Coronary artery (tissue), 2 donors: ENCODE measurements at regions not wholly inside any gene's neighbourhood (a gene's known extent, or its start where the extent isn't known, plus 50 kb on each side); places are given as distances from the start of the nearest gene placed in this dataset.

Source experiments
- DNase-seq: peaks from one replicate; pipeline ENCODE4 v3.0.0-alpha.2; 2017; ENCODE audit warnings: low spot score
- H3K27ac ChIP-seq, 2 donors: fragments of 200-600 bp; sonication (generic); one replicate each; pipeline ENCODE4 v1.5.1; 2016 to 2019
- H3K4me3 ChIP-seq: fragments of 200-600 bp; sonication (generic); 2 replicates; pipeline ENCODE4 v1.5.1; 2016; ENCODE audit warnings: mild to moderate bottlenecking, moderate library complexity
- CTCF ChIP-seq: fragments of 200-600 bp; sonication (generic); IDR thresholded peaks from one replicate; pipeline ENCODE4 v1.5.1; 2019; ENCODE audit warnings: antibody characterized with exemption

GRCh38 chr10:128338951-128339350, 212.7 kb upstream of the MKI67 start:
- TF ChIP-seq CTCF: no peak
- DNase-seq: no peak
- H3K27ac ChIP-seq: no peak overlapping the region
- no peak overlapping the region for H3K4me3 ChIP-seq

GRCh38 chr10:128339753-128340152, 213.5 kb upstream of the MKI67 start:
- no peak overlapping the region for H3K4me3 ChIP-seq
- no peak overlapping the region for H3K27ac ChIP-seq
- TF ChIP-seq CTCF: no peak
- DNase-seq: no peak

- TF ChIP-seq CTCF: no peak
- no peak for DNase-seq
- H3K27ac ChIP-seq: no peak overlapping the region
These were observed 219.1 kb upstream of the MKI67 start for GRCh38 chr10:128345353-128345752.

GRCh38 chr10:128360783-128361182, 234.6 kb upstream of the MKI67 start:
- TF ChIP-seq CTCF: no peak
- H3K27ac ChIP-seq: no peak overlapping the region
- DNase-seq: no peak

More at GRCh38 chr10:128345353-128345752, 219.1 kb upstream of the MKI67 start:
- H3K4me3 ChIP-seq: no peak overlapping the region

GRCh38 chr10:128361487-128361886, 235.3 kb upstream of the MKI67 start:
- TF ChIP-seq CTCF: no peak

More at GRCh38 chr10:128360783-128361182, 234.6 kb upstream of the MKI67 start:
- H3K4me3 ChIP-seq: no peak overlapping the region

GRCh38 chr10:128362514-128362913, 236.3 kb upstream of the MKI67 start:
- TF ChIP-seq CTCF: no peak
- no peak overlapping the region for H3K27ac ChIP-seq
- no peak for DNase-seq
- no peak overlapping the region for H3K4me3 ChIP-seq

More at GRCh38 chr10:128361487-128361886, 235.3 kb upstream of the MKI67 start:
- Histone ChIP-seq H3K4me3 (no peak overlapping the region), H3K27ac (no peak overlapping the region)
- no peak for DNase-seq

GRCh38 chr10:128364631-128365030, 238.4 kb upstream of the MKI67 start:
- no peak for DNase-seq
- no peak for TF ChIP-seq CTCF
- Histone ChIP-seq H3K4me3 (no peak overlapping the region), H3K27ac (no peak overlapping the region)
